OCI-LY7 (cell line): ENCODE measurements at regions not wholly inside any gene's neighbourhood (a gene's known extent, or its start where the extent isn't known, plus 50 kb on each side); places are given as distances from the start of the nearest gene placed in this dataset.
"Not testable (repeated sequence)": the region's sequence is repeated elsewhere in the genome, so short reads cannot be mapped to it uniquely, and the experiment has no call there.

Experiments used
- CTCF ChIP-seq: fragments of 200-600 bp; sonication (generic); conservative IDR thresholded peaks from 2 replicates; pipeline ENCODE4 v1.5.1; 2014; ENCODE audit warnings: mild to moderate bottlenecking, antibody characterized with exemption, low read length, moderate library complexity, mixed read lengths
- EZH2phosphoT487 ChIP-seq: fragments of 200-600 bp; sonication (generic); IDR thresholded peaks from 2 replicates; pipeline ENCODE4 v1.6.1; 2018; ENCODE audit warnings: low read depth, borderline replicate concordance, mild to moderate bottlenecking, mixed run types, antibody characterized with exemption, low read length, moderate library complexity, mixed read lengths

GRCh38 chr11:109525636-109526035 is 103.6 kb downstream of the C11orf87 start:
- TF ChIP-seq CTCF, EZH2phosphoT487: not testable (repeated sequence)
